22Rv1 (cell line): ENCODE measurements at regions not wholly inside any gene's neighbourhood (a gene's known extent, or its start where the extent isn't known, plus 50 kb on each side); places are given as distances from the start of the nearest gene placed in this dataset.

Source experiments
- CTCF ChIP-seq: fragments of 450-650 bp; IDR thresholded peaks from 2 replicates; pipeline ENCODE4 v1.5.1; 2017; ENCODE audit warnings: mild to moderate bottlenecking
- ZFX ChIP-seq: fragments of 450-650 bp; IDR thresholded peaks from 2 replicates; pipeline ENCODE4 v1.6.1; 2017; ENCODE audit warnings: antibody characterized with exemption, borderline replicate concordance

GRCh38 chr20:30594112-30594511 lies 663.4 kb upstream of the DEFB115 start:
- TF ChIP-seq CTCF, result no peak
- no peak for TF ChIP-seq ZFX
